GM12872 (cell line): ENCODE measurements at regions not wholly inside any gene's neighbourhood (a gene's known extent, or its start where the extent isn't known, plus 50 kb on each side); places are given as distances from the start of the nearest gene placed in this dataset.

ENCODE experiments used
- TF ChIP-seq, protein P1 (sequence below): IDR thresholded peaks from 3 replicates; pipeline ENCODE4 v1.5.1; 2011; ENCODE audit warnings: low read depth, mild to moderate bottlenecking, low read length, moderate library complexity; ENCODE audit not compliant: insufficient read depth

DNA sequence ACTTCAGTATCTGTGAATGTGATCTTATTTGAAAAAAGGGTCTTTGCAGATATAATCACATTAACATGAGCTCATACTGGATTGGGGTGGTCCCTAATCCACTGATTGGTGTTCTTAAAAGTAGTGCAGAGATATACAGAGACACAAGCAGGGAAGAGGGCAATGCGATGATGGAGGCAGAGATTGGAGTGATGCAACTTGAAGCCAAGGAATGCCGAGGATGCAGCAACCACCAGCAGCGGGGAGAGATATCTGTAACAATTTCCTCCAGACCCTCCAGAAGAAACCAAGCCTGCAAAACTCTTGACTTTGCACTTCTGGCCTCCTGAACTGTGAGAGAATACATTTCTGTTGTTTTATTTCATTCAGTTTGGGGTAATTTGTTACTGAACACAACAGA, 171.0 kb upstream of the MBNL1 start:
- TF ChIP-seq, protein P1, sequence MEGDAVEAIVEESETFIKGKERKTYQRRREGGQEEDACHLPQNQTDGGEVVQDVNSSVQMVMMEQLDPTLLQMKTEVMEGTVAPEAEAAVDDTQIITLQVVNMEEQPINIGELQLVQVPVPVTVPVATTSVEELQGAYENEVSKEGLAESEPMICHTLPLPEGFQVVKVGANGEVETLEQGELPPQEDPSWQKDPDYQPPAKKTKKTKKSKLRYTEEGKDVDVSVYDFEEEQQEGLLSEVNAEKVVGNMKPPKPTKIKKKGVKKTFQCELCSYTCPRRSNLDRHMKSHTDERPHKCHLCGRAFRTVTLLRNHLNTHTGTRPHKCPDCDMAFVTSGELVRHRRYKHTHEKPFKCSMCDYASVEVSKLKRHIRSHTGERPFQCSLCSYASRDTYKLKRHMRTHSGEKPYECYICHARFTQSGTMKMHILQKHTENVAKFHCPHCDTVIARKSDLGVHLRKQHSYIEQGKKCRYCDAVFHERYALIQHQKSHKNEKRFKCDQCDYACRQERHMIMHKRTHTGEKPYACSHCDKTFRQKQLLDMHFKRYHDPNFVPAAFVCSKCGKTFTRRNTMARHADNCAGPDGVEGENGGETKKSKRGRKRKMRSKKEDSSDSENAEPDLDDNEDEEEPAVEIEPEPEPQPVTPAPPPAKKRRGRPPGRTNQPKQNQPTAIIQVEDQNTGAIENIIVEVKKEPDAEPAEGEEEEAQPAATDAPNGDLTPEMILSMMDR = no peak

DNA sequence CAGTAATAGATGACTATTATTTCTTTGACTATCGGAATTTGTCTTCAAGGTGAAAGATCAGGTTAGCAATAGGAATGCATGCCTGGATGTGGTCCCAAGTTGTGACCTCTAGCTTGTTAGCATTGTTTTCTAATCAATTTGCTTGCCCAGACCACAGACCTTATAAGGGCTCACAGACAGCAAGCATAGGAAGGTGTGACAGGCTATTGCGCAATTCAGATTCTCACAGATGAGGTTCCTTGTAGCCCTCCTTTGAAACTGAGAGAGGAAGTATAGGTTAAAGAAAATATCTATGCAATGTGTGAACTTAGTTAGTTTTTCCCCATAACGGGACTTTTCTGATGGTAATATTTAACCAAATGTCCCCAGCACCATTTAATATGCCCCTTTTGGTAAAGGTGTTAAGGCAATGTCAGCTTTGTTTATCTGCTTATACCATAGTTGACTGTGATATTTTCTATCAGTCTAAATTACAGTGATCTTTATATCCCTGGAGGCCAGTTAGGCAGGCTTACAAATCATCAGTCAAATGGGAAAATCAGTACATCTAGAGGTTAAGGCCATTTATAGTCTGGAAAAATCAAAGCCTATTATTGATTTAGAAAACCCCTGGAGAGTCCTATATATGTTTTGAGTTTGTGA, 168.1 kb upstream of the MBNL1 start:
- TF ChIP-seq, protein P1 = no peak

DNA sequence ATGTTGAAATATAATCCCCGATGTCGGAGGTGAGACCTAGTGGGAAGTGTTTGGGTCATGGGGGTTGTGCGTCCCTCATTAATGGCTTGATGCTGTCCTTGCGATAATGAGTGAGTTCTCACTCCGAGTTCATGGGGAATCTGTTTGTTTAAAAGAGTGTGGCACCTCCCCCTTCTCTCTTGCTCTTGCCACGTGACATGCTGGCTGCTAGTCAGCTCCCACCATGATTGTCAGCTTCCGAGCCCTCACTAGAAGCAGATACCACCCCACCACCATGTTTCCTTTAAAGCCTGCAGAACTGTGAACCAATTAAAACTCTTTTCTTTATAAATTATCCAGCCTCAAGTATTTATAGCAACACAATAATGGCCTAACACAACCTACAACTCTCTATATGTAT, 166.3 kb upstream of the MBNL1 start:
- TF ChIP-seq, protein P1 = no peak

DNA sequence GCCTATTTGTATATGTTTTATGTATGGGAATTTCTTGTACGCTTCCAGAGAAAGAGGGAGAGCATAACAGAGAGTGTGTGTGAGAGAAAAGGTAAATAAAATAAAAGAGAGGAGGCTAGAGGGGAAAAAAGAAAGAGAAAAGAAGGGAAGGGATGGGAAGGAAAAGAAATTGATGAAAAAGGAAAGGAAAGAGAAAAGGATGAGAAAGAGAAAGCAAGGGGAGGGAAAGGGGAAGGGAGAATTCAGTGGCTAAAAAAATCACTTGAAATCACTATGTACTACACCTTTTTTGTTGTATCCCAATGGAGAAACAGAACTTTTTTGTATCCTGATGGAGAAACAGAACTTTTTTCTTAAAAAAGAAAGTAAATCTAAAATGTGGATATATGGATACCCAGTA, 165.5 kb upstream of the MBNL1 start:
- TF ChIP-seq, protein P1 = no peak

DNA sequence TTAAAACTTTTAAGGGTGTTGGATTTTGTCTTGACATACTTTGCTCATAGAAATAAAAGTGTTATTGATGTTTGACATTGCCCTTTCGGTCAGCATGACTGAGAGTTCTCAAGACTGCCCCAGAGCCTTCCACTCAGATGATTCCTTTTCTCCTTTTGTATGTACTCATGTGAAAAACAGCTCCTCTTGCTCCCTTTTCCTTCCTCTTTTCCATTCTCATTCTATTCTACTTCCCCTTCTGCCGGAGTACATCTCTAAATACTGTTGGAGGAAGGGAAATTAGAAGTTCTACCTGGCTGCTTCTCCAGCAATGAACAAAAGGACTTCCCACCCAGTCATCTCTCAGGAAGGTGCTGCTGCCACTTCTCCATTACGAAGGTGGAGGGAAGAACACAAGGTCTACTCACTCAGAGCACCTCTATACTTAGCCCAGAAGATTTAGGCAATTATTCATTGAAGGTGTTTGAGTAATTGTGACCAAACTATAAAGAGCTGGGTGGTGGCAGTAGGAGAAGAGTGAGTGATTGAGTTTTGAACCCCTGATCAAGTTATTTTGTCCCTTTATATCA, 163.8 kb upstream of the MBNL1 start:
- TF ChIP-seq, protein P1 = no peak

DNA sequence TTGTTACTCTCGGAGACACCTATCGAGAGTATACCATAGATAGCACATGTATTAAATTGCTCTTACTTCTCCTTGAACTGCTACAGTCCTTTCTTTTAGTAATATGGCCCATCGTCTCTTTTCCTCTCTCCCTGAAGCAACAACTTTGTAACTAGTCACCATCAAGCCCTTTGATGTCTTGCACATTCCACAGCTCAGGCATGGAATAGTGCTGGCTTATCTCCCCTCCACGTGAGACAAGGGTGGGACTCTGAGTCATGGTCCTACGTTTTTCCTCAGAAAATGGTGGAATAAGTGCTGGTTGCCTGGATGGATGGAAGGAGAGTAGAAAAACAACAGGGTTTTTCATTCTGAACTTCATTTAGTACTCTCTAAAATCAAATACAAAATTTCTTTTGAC, 163.3 kb upstream of the MBNL1 start:
- TF ChIP-seq, protein P1 = no peak

DNA sequence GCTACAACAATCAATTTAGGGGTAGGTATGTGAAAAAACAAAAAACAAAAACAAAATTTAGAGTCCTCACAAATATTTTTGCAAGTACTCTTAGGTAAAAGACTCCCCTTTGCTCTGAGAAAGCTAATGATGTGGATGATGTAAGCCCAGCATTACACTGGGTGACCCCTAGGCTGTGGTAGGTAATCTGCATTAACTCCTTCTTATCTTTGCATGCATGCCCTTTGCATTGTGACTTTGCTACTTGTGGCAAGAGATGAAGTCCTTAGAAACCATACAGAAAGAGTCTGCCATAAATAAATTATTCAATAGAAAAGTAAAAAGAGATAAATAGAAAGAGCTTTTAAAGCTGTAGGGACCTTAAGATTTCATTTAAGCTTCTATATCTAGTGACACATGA, 159.7 kb upstream of the MBNL1 start:
- TF ChIP-seq, protein P1 = no peak
